HCT116 (cell line): ENCODE measurements at regions not wholly inside any gene's neighbourhood (a gene's known extent, or its start where the extent isn't known, plus 50 kb on each side); places are given as distances from the start of the nearest gene placed in this dataset.

Experiments used
- ATAC-seq: fragments of 200-7000 bp; cut with Tn5 transposase; 2 replicates; pipeline ENCODE4 v1.9.1; 2020; ENCODE audit warnings: mild to moderate bottlenecking, moderate library complexity
- BruUV-seq: library from RNA; stranded (reverse); fragments of 400-500 nt; replicated peaks from 2 replicates; lab custom pipeline; 2021; lab: Mats Ljungman, UMichigan
- CTCF ChIA-PET: fragments of 300-600 bp; sonication (Branson Sonifier 250); formaldehyde crosslinking; loops from one replicate; lab custom pipeline; 2021; ENCODE audit warnings: antibody characterized with exemption; lab: Charles Lee
- POLR2A ChIA-PET: fragments of 300-600, 350-600 bp; sonication (Branson Sonifier 250); formaldehyde crosslinking; loops from one replicate; lab custom pipeline; 2021; ENCODE audit warnings: antibody characterized with exemption; lab: Charles Lee
- RAD21 ChIA-PET, 2 experiments: fragments of 300-600 bp; sonication (Branson Sonifier 250); formaldehyde crosslinking; loops; one replicate each; lab custom pipeline; 2023; ENCODE audit warnings: low total read pairs in 2 of 2; ENCODE audit not compliant: uncharacterized antibody in 2 of 2, unreplicated experiment in 2 of 2, low non-redundant PET in 1 of 2; lab: Charles Lee
- DNase-seq: peaks from one replicate; pipeline ENCODE4 v3.0.0-alpha.2; 2010; ENCODE audit warnings: low read depth, low spot score
- H2AFZ ChIP-seq: fragments of 200-600 bp; shearing (Covaris generic), sonication (generic); 2 replicates; pipeline ENCODE4 v1.6.1; 2017; ENCODE audit warnings: low read depth, mixed run types, mixed read lengths, antibody characterized with exemption, low read length; ENCODE audit not compliant: poor library complexity, severe bottlenecking
- H3K27ac ChIP-seq: 2 replicates; pipeline ENCODE4 v1.5.1; 2012; ENCODE audit warnings: low read depth, low read length
- H3K27me3 ChIP-seq: fragments of 200-600 bp; sonication (generic); 2 replicates; pipeline ENCODE4 v1.6.1; 2016; ENCODE audit warnings: mixed run types, low read length, mixed read lengths; ENCODE audit not compliant: insufficient read depth
- H3K36me3 ChIP-seq, 2 experiments: fragments of 200-500 bp in 1 of 2; fragments of 200-600 bp in 1 of 2; sonication (Bioruptor generic) in 1 of 2; sonication (generic) in 1 of 2; 2 replicates each; pipeline versions ENCODE4 v1.5.1 to v1.6.1; 2014 to 2016; ENCODE audit warnings: low read length in 2 of 2, inconsistent platforms in 1 of 2, mixed read lengths in 1 of 2, mixed run types in 1 of 2; ENCODE audit not compliant: insufficient read depth in 2 of 2, control insufficient read depth in 1 of 2
- H3K4me1 ChIP-seq, 2 experiments: fragments of 200-600 bp in 1 of 2; sonication (generic) in 1 of 2; 2 replicates each; pipeline versions ENCODE4 v1.5.1 to v1.6.1; 2012 to 2017; ENCODE audit warnings: low read length in 2 of 2, inconsistent platforms in 1 of 2, mild to moderate bottlenecking in 1 of 2, mixed read lengths in 1 of 2, mixed run types in 1 of 2, moderate library complexity in 1 of 2; ENCODE audit not compliant: insufficient read depth in 2 of 2, control insufficient read depth in 1 of 2
- H3K4me2 ChIP-seq: fragments of 200-600 bp; sonication (generic); 2 replicates; pipeline ENCODE4 v1.6.1; 2017; ENCODE audit warnings: mixed run types, low read length, mixed read lengths
- H3K4me3 ChIP-seq, 2 experiments: fragments of 200-600 bp in 1 of 2; sonication (generic) in 1 of 2; replicated peaks in 1 of 2; 2 replicates each; pipeline ENCODE4 v1.5.1; 2011 to 2016; ENCODE audit warnings: low read length in 2 of 2, control low read depth in 1 of 2, low read depth in 1 of 2, mild to moderate bottlenecking in 1 of 2, mixed read lengths in 1 of 2, mixed run types in 1 of 2
- H3K79me2 ChIP-seq: fragments of 200-600 bp; sonication (generic); 2 replicates; pipeline ENCODE4 v1.6.1; 2017; ENCODE audit warnings: mild to moderate bottlenecking, mixed run types, low read length, moderate library complexity, mixed read lengths; ENCODE audit not compliant: insufficient read depth
- H3K9ac ChIP-seq: fragments of 200-600 bp; sonication (generic); 2 replicates; pipeline ENCODE4 v1.6.1; 2016; ENCODE audit warnings: low read length, mixed read lengths
- H3K9me2 ChIP-seq: fragments of 200-600 bp; sonication (generic), shearing (Covaris generic); 2 replicates; pipeline ENCODE4 v1.6.1; 2017; ENCODE audit warnings: mixed run types, mild to moderate bottlenecking, moderate library complexity; ENCODE audit not compliant: insufficient read depth
- H3K9me3 ChIP-seq, 2 experiments: fragments of 200-500 bp in 1 of 2; fragments of 200-600 bp in 1 of 2; sonication (Bioruptor generic) in 1 of 2; sonication (generic) in 1 of 2; 2 replicates each; pipeline ENCODE4 v1.6.1; 2014 to 2017; ENCODE audit warnings: low read length in 2 of 2, mixed read lengths in 2 of 2, inconsistent platforms in 1 of 2, low read depth in 1 of 2, mild to moderate bottlenecking in 1 of 2, mixed run types in 1 of 2, moderate library complexity in 1 of 2; ENCODE audit not compliant: control insufficient read depth in 1 of 2, insufficient read depth in 1 of 2
- H4K20me1 ChIP-seq: fragments of 200-600 bp; sonication (generic), shearing (Covaris generic); 2 replicates; pipeline ENCODE4 v1.6.1; 2017; ENCODE audit warnings: mixed run types, mild to moderate bottlenecking, moderate library complexity; ENCODE audit not compliant: insufficient read depth
- EGR1 ChIP-seq: IDR thresholded peaks from 2 replicates; pipeline ENCODE4 v1.6.1; 2012; ENCODE audit warnings: low read depth
- ELF1 ChIP-seq: IDR thresholded peaks from 2 replicates; pipeline ENCODE4 v1.6.1; 2012; ENCODE audit warnings: low read depth, borderline replicate concordance
- EZH2 ChIP-seq: fragments of 200-600 bp; sonication (generic); IDR thresholded peaks from 2 replicates; pipeline ENCODE4 v1.6.1; 2017; ENCODE audit warnings: antibody characterized with exemption, mixed run types
- FOSL1 ChIP-seq: IDR thresholded peaks from 2 replicates; pipeline ENCODE4 v1.6.1; 2012; ENCODE audit warnings: low read depth
- SIN3A ChIP-seq: IDR thresholded peaks from 2 replicates; pipeline ENCODE4 v1.6.1; 2012; ENCODE audit warnings: low read depth
- SP1 ChIP-seq: IDR thresholded peaks from 2 replicates; pipeline ENCODE4 v1.6.1; 2012; ENCODE audit warnings: low read depth
- SRF ChIP-seq: IDR thresholded peaks from 2 replicates; pipeline ENCODE4 v1.6.1; 2012; ENCODE audit warnings: low read depth
- YY1 ChIP-seq: IDR thresholded peaks from 2 replicates; pipeline ENCODE4 v1.6.1; 2011; ENCODE audit warnings: low read length, low read depth, moderate library complexity, mild to moderate bottlenecking; ENCODE audit not compliant: insufficient replicate concordance; ENCODE audit errors: extremely low read depth
- ZNF274 ChIP-seq: fragments of 200-500 bp; sonication (Bioruptor generic); IDR thresholded peaks from 2 replicates; pipeline ENCODE4 v1.6.1; 2014; ENCODE audit warnings: mild to moderate bottlenecking, low read depth, low read length, inconsistent platforms
- intact Hi-C: fragments of 100-400 bp; cut with micrococcal nuclease; formaldehyde crosslinking; loops from 2 replicates; pipeline ENCODE4 v1.10.0; 2022
- TF ChIP-seq, protein P1 (sequence below), 3 experiments: fragments of 200-600 bp in 1 of 3; sonication (generic) in 1 of 3; IDR thresholded peaks in 2 of 3; conservative IDR thresholded peaks in 1 of 3; 2 replicates each; pipeline ENCODE4 v1.5.1; 2012 to 2017; ENCODE audit warnings: low read depth in 2 of 3, low read length in 2 of 3, antibody characterized with exemption in 1 of 3, borderline replicate concordance in 1 of 3, control low read depth in 1 of 3, mild to moderate bottlenecking in 1 of 3, mixed read lengths in 1 of 3, mixed run types in 1 of 3, moderate library complexity in 1 of 3; ENCODE audit not compliant: insufficient read depth in 1 of 3
- TF ChIP-seq, protein P2 (sequence below): IDR thresholded peaks from 2 replicates; pipeline ENCODE4 v1.6.1; 2011; ENCODE audit warnings: mild to moderate bottlenecking, low read length, moderate library complexity; ENCODE audit not compliant: insufficient replicate concordance; ENCODE audit errors: extremely low read depth

DNA sequence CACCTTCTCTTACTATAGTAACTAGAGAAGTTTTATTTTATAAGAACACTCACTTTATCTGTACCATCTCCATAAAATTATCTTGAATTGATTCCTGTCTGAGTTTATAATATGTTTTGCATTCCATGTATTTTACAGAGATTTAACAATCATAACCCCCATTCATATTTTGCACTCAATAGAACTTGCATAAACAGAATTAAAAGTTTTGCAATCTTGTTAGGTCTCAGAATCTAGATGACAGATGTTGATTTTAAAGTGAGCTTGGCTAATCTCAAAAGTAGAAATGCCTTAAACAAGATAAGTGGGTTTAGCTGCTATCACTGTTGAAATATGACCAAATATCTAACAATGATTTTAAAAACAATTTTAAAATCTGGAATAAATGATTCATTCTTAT is 107.9 kb upstream of the EPHA6 start:
- H3K4me3 ChIP-seq, result no peak overlapping the region
- H2AFZ ChIP-seq, result no peak overlapping the region
- peaks cover 3 to 15% of the 10 kb centered on the region in 2 experiments; a peak in 2 of 4 replicates for H3K9me3 ChIP-seq
- no peak overlapping the region for H3K4me2 ChIP-seq
- CTCF ChIA-PET, result no interaction called here
- H3K79me2 ChIP-seq, result no peaks in the 10 kb centered on the region
- H3K9ac ChIP-seq, result no peak overlapping the region
- no peak for DNase-seq
- RAD21 ChIA-PET, result no interaction called here
- no peaks in the 10 kb centered on the region for H4K20me1 ChIP-seq
- no peak for ATAC-seq
- H3K36me3 ChIP-seq, result no peaks in the 10 kb centered on the region
- H3K9me2 ChIP-seq, result no peaks in the 10 kb centered on the region
- POLR2A ChIA-PET, result no interaction called here
- H3K4me1 ChIP-seq, result no peaks in the 10 kb centered on the region
- BruUV-seq, result no TSS peak
- no peaks in the 10 kb centered on the region for H3K27me3 ChIP-seq
- TF ChIP-seq SIN3A (no peak), ELF1 (no peak), EZH2 (no peak), YY1 (no peak), SP1 (no peak)
- TF ChIP-seq, all 23 proteins: peak for 0
- no peak overlapping the region for H3K27ac ChIP-seq
- intact Hi-C loops, result no loop called here

DNA sequence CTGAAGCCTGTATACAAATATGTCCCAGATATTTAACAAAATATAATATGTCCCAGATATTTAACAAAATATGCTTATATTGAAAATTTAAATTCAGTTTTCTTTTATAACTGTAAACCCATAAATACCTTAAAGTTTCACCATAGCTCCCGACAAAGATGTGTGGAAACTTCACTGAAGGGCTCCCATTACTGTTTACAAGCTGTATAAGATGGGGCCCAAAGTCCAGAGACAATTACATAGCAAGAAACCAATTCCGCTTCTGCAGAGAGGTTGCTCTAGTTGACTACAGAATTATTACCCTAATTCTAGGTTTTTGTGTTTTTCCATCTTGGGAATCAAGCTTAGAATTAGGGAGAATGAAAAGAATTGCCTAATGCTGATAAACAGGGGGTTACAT is 102.6 kb upstream of the EPHA6 start:
- H3K79me2 ChIP-seq, result no peaks in the 10 kb centered on the region
- POLR2A ChIA-PET, result no interaction called here
- H3K9me3 ChIP-seq, result peaks cover 0 to 21% of the 10 kb centered on the region in 2 experiments; a peak in 1 of 4 replicates
- no peak overlapping the region for H3K9ac ChIP-seq
- no peaks in the 10 kb centered on the region for H3K9me2 ChIP-seq
- no peak overlapping the region for H3K4me3 ChIP-seq
- H3K4me2 ChIP-seq, result no peak overlapping the region
- CTCF ChIA-PET, result no interaction called here
- no peak overlapping the region for H2AFZ ChIP-seq
- intact Hi-C loops, result no loop called here
- RAD21 ChIA-PET, result no interaction called here
- H3K27me3 ChIP-seq, result no peaks in the 10 kb centered on the region
- no peak overlapping the region for H3K27ac ChIP-seq
- H3K36me3 ChIP-seq, result no peaks in the 10 kb centered on the region
- no peaks in the 10 kb centered on the region for H4K20me1 ChIP-seq
- H3K4me1 ChIP-seq, result no peaks in the 10 kb centered on the region
- TF ChIP-seq EGR1 (no peak), ZNF274 (no peak), SRF (no peak), FOSL1 (no peak)
- TF ChIP-seq, protein P1, sequence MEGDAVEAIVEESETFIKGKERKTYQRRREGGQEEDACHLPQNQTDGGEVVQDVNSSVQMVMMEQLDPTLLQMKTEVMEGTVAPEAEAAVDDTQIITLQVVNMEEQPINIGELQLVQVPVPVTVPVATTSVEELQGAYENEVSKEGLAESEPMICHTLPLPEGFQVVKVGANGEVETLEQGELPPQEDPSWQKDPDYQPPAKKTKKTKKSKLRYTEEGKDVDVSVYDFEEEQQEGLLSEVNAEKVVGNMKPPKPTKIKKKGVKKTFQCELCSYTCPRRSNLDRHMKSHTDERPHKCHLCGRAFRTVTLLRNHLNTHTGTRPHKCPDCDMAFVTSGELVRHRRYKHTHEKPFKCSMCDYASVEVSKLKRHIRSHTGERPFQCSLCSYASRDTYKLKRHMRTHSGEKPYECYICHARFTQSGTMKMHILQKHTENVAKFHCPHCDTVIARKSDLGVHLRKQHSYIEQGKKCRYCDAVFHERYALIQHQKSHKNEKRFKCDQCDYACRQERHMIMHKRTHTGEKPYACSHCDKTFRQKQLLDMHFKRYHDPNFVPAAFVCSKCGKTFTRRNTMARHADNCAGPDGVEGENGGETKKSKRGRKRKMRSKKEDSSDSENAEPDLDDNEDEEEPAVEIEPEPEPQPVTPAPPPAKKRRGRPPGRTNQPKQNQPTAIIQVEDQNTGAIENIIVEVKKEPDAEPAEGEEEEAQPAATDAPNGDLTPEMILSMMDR (IDR thresholded peaks at IDR 0.05 in 2 of 3, conservative IDR thresholded peaks at IDR 0.05 in 1 of 3; ENCODE audit: borderline replicate concordance in 1 of 3, insufficient read depth in 1 of 3, low read depth in 2 of 3, low read length in 2 of 3), result no peak
- TF ChIP-seq, protein P2, sequence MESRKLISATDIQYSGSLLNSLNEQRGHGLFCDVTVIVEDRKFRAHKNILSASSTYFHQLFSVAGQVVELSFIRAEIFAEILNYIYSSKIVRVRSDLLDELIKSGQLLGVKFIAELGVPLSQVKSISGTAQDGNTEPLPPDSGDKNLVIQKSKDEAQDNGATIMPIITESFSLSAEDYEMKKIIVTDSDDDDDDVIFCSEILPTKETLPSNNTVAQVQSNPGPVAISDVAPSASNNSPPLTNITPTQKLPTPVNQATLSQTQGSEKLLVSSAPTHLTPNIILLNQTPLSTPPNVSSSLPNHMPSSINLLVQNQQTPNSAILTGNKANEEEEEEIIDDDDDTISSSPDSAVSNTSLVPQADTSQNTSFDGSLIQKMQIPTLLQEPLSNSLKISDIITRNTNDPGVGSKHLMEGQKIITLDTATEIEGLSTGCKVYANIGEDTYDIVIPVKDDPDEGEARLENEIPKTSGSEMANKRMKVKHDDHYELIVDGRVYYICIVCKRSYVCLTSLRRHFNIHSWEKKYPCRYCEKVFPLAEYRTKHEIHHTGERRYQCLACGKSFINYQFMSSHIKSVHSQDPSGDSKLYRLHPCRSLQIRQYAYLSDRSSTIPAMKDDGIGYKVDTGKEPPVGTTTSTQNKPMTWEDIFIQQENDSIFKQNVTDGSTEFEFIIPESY, result no peak
- DNase-seq (no peak), ATAC-seq (no peak)
- BruUV-seq, result no TSS peak
